GM21528 (cell line): ENCODE measurements at regions not wholly inside any gene's neighbourhood (a gene's known extent, or its start where the extent isn't known, plus 50 kb on each side); places are given as distances from the start of the nearest gene placed in this dataset.

ENCODE experiments used
- ATAC-seq: cut with Tn5 transposase; IDR thresholded peaks from one replicate; pipeline ENCODE4 v1.9.1; 2021; ENCODE audit warnings: mild to moderate bottlenecking, moderate library complexity; ENCODE audit not compliant: unreplicated experiment, low FRiP score

DNA sequence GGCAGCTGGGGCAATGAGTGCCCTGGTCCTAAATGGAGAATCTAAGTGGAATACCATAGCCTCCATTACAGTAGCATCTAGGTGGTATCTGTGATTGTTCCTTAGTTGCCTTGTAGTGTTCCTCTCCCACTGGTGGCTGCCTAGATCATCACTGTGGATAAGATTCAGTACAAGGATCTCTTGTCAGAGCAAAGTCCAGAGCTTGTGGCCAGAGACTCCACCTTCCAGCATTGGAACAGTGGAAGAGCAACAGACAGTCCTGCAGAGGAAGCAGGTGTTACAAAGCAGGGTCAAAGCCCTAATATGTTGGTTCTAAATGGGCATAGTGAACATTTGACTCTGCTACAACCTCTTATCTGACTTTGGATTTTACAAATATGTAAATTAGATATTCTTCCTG lies 194.1 kb upstream of the GRIK2 start:
- no peak for ATAC-seq

DNA sequence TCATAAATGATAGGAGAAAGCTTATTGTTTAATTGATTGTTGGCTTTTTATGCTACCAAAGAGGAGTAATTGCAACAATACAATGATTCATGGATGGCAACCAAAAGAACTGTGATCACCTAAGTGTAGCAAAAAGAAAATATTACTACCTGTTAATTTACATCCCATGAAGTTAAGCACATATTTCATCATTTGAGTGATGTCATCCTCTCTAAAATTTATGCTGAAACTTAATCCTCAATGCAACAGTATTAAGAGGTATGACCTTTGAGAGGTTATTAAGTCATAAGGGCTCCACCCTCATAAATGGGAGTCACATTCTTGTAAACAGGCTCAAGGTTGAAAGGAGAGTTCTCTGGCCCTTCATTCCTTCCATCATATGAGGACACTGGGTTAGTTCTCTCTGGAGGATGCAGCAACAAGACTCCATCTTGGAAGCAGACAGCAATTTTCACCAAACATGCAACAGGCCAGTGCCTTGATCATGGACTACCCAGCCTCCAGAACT lies 190.6 kb upstream of the GRIK2 start:
- no peak for ATAC-seq

DNA sequence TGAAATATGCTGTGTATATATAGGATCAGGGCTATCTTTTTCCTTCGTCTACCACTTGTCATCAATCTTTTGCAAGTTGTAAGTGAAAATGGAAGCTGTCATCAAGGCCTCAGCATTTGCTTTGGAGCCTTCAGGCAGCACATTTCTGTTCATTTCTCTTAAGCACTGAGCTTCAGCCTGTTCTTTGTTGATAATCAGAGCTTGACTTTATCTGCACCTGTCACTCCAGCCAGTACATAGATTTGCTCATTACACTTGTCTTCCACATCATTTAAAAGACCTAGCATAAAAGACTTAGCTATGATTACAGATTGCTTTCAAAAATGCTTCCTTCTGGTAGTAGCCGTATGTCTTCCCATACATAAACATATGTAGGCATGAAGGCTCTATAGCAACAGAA lies 189.8 kb upstream of the GRIK2 start:
- no peak for ATAC-seq

DNA sequence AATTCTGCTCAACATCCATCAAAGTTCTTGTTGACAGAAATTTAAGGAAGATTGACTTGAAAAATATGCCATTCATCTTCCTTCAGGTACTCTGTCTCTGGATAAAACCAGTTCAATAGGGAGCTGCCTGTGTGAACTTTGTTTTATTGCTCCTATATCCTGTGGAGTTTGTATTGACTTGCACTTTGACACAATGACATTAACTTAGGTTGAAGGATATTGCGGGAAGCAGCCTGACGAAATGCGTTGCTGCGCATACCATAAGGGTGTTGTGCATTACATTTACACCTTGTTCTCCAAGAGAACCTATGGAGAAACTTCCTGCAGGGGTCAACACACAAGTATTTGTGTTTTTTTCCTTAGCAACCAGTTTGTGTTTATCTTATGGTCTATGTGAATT lies 185.4 kb upstream of the GRIK2 start:
- ATAC-seq = no peak

DNA sequence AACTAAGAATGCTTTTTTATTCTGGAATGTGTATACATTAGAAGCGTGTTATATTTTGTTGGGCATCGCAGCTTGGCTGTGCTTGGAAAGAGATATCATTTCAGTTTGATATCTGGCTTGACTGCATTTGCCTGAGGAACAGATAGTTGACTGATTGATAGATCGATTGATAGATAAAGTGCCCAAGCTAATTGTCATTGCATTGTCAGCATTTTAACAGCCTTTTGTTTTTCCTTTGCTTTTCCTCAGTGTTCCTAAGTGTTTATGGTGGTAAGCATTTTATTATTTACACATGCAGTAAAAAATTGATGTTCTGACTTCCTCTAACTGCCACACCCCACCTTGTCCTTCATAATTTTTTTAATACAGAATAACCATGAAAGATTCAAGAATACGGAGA lies 180.9 kb upstream of the GRIK2 start:
- no peak for ATAC-seq

DNA sequence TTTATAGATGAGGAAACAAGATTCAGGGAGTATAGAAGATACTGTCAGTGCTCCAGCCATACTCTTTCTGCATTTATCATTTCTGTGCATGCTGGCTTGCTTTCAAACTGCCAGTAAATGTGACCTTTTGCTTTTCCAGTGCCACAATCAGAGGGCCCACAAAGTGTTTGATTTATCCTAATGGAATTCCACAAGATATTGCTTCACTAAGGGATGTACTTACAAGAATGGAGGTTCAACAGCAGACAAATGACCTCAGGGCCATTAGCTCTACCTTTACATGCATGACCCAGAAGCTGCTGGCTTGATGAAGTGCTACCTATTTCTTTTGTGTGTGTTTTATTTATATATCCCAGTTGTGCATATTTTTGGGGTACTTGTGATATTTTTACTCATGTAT lies 171.5 kb upstream of the GRIK2 start:
- ATAC-seq = no peak

DNA sequence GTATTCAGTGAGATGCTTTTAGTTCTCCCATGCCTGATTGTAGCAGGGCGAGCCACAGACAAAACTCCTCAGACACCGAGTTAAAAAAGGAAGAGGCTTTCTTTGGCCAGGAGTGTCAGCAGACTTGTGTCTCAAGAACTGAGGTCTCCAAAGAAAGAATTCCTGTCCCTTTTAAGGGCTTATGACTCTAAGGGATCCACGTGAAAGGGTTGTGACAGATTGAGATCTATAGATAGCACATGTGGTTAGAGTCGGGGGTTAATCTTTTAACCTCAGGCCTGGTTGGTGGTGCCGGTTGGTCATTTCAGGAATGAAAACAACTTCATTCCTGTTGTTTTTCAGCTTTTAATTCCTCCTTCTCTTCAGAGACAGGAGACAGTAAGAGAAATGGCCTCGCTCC lies 168.8 kb upstream of the GRIK2 start:
- ATAC-seq = no peak

DNA sequence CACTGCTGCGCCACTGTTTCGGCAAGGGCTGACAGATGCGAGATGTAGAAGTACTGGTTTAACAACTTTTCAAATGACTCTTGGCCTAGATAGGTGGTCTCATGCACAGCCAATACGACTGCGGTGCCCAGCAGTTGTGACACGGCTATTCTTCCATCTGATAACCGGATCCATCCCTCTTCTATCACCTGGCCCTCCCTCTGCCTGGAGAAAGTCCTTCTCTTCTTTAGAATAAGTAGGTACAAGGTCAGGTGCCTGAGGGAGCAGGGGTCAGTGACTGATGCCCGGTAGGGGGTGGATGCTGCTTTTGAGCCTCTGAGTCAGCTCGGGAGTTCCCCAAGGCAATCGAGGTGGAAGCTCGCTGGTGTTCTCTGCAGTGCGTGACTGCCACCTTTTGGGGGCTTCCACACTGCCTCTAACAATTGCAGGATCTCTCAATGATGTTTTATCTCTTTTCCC lies 166.8 kb upstream of the GRIK2 start:
- no peak for ATAC-seq

DNA sequence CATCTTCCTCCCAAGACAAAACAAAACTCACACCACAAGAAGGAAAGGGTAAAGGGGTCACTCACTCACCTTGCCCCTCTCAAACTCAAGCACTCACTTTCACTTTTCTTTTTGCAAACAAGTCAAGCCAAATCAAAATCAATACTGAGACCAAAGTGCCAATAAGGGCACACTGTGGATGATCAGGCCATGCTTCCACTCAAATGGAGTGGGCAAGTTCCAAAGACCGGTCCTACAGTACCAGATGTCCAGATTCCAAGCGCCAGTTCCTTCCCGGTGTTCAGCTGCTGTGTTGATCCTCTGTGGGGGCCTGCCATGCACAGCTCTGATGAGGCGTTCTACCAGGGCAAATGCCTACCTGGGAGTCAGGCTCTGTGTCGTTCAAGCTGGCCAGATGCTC lies 162.6 kb upstream of the GRIK2 start:
- ATAC-seq = no peak

DNA sequence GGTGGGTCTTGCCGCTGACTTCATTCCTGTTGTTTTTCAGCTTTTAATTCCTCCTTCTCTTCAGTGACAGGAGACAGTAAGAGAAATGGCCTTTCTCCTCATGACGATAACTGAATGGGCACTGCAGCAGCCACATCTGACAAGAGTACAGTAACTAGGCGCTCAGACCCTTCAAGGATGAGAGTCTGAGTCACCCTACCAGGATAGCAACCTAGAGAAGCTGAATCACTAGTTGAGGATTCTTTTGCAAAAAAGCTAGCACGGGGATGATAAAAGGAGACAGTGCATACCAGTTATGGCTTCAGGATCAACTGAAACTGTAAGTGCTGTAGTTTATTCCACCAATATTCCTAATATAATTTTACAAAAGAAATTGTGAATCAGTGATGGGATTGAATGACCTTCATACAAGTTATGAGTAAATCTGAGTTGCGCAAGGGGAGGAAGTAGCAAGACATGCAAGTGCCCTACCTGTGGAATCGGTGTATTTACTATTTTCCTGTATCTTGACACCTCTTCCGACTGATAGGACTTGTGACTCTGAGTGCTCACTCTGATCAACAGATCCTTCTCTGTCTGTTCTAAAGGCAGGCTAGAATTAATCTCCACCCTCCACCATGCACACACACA lies 161.8 kb upstream of the GRIK2 start:
- ATAC-seq = no peak

DNA sequence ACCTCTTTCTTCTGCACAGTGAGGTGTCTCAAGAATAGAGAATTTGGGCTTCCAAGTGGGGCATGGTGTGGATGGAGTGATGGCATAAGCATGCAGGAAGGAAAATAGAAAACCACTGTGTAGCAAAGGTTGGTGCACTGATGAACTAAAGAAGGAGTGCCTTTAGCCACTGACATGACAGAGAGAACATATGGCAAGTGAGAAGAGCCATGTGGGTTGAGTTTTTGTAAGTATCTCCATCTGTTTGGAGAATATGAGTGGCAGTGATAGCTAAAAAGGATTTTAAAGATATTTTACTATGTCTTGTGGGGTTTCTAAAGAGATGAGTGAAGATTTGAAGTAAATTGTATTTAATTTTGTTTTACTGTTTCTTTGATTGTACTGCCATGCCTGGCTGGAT lies 160.5 kb upstream of the GRIK2 start:
- no peak for ATAC-seq

DNA sequence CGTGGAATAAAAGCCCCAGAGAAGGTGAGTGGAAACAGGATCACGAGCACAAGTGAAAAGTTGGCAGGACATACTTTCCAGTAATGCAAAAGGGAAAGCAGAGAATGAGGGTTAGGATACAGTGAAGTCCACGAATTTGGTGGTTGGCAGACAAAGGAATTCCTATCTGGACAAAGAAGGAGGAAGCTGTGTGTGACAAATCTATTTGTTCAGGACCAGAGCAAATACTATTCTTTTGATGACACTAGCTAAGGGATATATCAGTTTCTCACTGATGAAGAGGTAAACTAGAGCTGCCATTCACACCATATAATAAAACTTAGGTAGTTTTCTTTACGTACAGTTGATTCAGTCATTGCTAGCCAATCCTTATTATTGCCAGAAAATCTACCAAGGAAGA lies 156.8 kb upstream of the GRIK2 start:
- no peak for ATAC-seq

DNA sequence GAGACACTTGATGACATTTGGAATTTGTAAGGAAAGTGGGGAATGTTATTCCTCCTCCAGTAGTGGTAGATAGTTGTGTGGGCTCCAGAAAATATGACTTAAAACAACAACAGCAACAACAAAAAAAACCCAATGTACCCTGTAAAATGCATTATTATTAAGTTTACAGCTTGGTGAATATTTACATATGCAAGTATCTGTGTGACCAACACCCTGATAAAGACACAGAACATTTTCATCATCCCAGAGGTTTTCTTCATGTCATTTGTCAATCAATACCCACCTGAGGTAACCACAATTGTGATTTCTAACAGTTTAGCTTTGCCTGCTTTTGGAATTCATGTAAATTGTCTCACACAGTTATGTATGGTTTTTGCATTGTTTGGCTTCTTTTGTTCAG lies 152.1 kb upstream of the GRIK2 start:
- ATAC-seq = no peak

DNA sequence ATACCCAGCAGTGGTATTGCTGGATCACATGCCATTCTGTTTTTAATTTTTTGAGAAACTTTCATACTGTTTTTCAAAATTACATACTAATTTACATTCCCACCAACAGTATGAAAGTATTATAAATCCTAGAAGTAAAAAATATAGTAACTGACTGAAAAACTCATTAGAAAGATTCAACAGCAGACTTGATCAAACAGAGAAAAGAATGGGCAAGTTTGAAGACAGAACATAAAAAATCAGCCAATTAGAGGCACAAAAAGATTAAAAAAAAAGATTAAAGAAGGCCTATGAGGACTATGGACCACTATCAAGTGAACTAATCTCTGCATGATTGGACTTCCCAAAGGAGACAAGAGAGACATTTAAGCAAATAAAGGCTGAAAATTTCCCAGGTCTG lies 144.0 kb upstream of the GRIK2 start:
- ATAC-seq = no peak

DNA sequence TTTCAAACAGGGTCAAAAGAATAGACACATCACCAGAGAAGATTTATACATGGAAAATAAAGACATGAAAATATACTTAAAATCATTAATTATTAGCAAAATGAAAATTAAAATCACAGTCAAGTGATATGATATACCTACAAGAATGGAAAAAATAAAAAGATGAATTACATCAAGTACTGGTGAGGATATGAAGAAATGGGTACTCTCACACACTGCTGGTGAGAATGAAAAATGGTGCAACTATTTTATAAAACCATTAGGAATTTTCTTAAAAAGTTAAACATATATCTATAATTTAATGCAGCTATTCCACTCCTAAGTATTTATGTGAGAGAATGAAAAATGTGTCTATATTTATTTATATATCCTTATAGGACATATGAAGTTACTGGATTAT lies 136.3 kb upstream of the GRIK2 start:
- ATAC-seq = no peak

DNA sequence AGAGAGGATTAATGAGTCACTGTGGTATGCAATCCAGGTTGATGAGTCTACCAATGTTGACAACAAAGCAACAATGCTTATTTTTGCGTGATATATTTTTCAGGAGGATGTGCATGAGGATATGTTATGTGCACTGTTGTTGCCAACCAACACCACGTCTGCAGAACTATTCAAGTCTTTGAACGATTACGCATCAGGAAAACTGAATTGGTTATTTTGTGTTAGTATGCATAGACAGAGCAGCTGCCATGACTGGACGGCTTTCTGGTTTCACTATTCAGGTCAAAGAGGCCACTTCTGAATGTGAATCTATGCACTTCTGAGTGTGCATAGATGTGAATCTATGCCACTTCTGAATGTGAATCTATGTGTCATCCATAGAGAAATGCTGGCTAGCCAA lies 134.0 kb upstream of the GRIK2 start:
- no peak for ATAC-seq

DNA sequence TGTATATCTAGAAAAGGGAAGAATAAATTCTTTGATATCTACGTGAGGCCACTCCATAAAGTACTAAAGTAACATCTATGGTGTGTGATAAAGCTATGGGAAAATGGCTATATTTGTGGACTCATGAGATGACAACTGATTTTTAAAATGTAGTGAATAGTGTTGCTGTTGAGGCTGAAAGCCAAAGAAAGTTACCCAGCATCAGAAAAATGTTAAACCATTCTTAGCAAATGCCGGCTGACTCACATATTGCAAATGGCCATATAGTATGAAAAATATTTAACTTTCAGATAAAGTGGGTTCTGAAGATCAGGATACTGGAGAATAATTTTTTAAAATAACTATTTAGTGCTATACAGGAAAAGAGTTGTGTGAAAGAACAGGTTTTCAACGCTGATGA lies 129.9 kb upstream of the GRIK2 start:
- no peak for ATAC-seq

DNA sequence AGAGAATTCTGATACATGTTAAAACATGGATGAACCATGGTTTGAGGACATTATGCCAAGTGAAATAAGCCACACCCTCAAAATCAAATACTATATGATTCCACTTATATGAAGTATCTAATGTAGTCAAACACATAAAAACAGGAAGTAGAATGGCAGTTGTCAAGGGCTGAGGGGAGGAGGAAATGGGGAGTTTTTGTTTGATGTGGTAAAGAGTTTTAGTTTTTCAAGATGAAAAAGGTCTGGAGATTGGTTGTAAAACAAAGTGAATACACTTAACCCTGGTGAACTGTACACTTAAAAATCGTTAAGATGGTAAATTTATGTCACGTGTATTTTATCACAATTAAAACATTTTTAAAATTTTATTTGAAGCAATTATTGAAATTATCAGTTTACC lies 127.4 kb upstream of the GRIK2 start:
- ATAC-seq = no peak

DNA sequence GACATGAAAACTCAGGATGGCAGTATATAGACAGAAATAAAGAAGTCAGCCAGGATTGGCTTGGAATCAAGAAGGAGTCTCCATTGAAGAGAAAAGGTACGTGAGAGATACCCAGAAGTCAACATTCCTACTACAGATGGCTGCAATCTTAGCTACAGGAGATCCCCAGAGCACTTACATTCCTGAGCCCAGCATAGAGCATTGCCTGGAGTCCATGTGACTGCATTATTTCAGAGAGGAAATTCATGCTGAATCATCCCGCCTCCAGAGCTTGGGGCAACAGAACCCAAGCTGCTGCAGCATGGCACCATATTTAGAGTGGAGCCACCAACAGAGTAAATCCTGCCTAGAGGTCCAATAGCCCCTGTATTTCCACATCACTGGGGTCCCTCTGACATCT lies 125.0 kb upstream of the GRIK2 start:
- ATAC-seq = no peak

DNA sequence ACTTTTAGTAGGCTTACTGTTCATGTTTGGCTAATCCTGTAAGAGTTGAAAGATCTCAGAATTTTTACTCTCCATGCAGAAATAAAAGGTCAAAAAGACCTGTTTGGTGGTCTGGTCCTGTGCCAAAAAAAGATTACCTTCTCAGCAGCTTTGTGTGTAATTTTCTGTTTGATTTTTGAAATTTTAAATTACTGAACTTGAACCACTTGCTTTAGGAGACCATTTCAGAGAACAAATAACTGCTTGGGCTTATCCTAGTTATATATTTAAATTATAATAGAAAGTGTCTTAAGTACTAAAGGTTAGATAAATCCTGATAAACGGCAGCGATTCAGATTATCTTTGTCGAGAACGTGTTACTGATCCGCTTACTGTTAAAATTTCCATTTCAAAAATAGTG lies 118.3 kb upstream of the GRIK2 start:
- no peak for ATAC-seq

DNA sequence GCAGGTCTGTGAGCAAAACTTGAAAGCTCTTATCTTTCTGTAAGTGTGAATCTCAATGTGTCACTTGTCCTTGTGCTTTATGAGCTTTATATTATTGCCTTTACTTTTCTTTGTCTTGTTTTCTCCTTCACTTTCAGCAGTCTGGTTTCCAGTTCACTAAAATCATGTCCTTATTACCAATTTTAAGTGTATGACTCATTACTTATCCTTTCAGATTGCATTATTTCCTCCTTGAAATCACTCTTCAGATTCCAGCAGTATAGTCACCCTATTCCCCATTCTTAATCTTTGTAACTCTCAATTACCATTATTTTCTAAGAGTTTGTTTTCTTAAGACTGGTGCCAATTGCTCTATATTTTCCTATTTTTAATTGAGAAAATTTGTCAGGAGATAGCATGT lies 117.4 kb upstream of the GRIK2 start:
- no peak for ATAC-seq

DNA sequence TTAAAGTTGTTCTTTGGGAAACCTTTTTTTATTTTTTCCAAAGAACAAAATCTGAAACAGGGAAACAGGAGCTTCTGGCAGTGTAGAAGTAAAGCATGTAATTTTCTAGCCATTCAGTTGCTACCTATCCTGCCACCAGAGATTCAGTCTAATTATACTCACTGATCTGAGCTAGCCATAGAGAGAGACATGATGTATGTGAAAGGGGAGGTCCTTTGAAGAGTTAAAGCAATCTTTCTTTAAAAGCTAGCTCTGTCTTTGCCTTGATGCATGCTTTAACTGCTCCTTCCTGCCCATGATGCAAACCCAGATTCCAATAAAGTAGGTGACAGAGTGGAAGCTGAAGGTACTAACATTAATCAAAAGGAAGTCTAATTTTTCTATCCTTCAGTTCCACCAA lies 114.1 kb upstream of the GRIK2 start:
- ATAC-seq = no peak

DNA sequence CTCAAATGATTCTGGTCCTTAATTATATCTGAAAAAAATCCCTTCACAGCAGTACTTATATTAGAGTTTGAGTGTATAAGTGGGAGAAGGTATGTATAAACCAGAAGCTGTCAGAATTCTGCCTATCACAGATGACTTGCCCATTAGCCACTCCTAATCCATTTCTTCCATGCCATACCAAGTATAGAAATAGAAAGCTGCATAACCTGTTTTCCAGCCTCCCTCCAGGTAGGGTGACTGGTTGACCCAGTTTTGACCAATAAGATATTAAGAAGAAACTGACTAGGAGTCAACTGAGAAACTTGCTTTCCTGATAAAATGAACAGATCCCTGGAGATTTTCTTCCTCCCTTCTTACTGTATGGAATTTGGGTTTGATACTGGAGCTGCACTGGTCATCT lies 112.2 kb upstream of the GRIK2 start:
- no peak for ATAC-seq
